IMR-90 (cell line): ENCODE measurements at regions not wholly inside any gene's neighbourhood (a gene's known extent, or its start where the extent isn't known, plus 50 kb on each side); places are given as distances from the start of the nearest gene placed in this dataset.

Source experiments
- ATAC-seq: fragments of 200-7000 bp; cut with Tn5 transposase; 2 replicates; pipeline ENCODE4 v1.9.1; 2020; ENCODE audit warnings: low read depth, mild to moderate bottlenecking, moderate library complexity
- BruUV-seq: library from RNA; stranded (reverse); fragments of 400-500 nt; replicated peaks from 2 replicates; lab custom pipeline; 2021; lab: Mats Ljungman, UMichigan
- CTCF ChIA-PET: fragments of 300-600 bp; formaldehyde crosslinking; extraction: SDS; loops from one replicate; lab custom pipeline; 2021; ENCODE audit warnings: antibody characterized with exemption; lab: Yijun Ruan, JAX
- POLR2A ChIA-PET: fragments of 300-600 bp; sonication (Branson Sonifier 250); formaldehyde crosslinking; loops from one replicate; lab custom pipeline; 2022; ENCODE audit warnings: antibody characterized with exemption; ENCODE audit not compliant: unreplicated experiment; lab: Charles Lee
- DNase-seq: peaks from one replicate; pipeline ENCODE4 v3.0.0; 2013
- H2AFZ ChIP-seq: replicated peaks from 2 replicates; pipeline ENCODE3; 2013; ENCODE audit warnings: low read length, mild to moderate bottlenecking; ENCODE audit not compliant: poor library complexity
- H2AK5ac ChIP-seq: 2 replicates; pipeline ENCODE4 v1.6.1; 2013; ENCODE audit warnings: low read depth, low read length, inconsistent platforms
- H2AK9ac ChIP-seq: replicated peaks from 2 replicates; pipeline ENCODE3; 2013; ENCODE audit warnings: mild to moderate bottlenecking, low read depth, low read length, moderate library complexity; ENCODE audit not compliant: poor library complexity
- H2BK120ac ChIP-seq: 2 replicates; pipeline ENCODE4 v1.6.1; 2013; ENCODE audit warnings: low read depth, low read length, inconsistent platforms
- H2BK15ac ChIP-seq: 3 replicates; pipeline ENCODE4 v1.6.1; 2013; ENCODE audit warnings: low read depth, low read length, inconsistent platforms
- H2BK20ac ChIP-seq: 2 replicates; pipeline ENCODE4 v1.6.1; 2013; ENCODE audit warnings: low read depth, mild to moderate bottlenecking, inconsistent platforms, low read length, moderate library complexity
- H2BK5ac ChIP-seq: 2 replicates; pipeline ENCODE4 v1.6.1; 2013; ENCODE audit warnings: mild to moderate bottlenecking, low read depth, low read length, inconsistent platforms; ENCODE audit not compliant: poor library complexity, severe bottlenecking
- H3K14ac ChIP-seq: replicated peaks from 2 replicates; pipeline ENCODE4 v1.6.1; 2013; ENCODE audit warnings: low read depth, low read length, inconsistent platforms
- H3K18ac ChIP-seq: 2 replicates; pipeline ENCODE4 v1.6.1; 2013; ENCODE audit warnings: low read depth, low read length, control low read depth
- H3K23ac ChIP-seq: 2 replicates; pipeline ENCODE4 v1.6.1; 2013; ENCODE audit warnings: low read depth, low read length, inconsistent platforms
- H3K27ac ChIP-seq: 2 replicates; pipeline ENCODE4 v1.5.1; 2013; ENCODE audit warnings: mild to moderate bottlenecking, control low read depth, low read length; ENCODE audit not compliant: insufficient read depth
- H3K27me3 ChIP-seq: 2 replicates; pipeline ENCODE4 v1.6.1; 2013; ENCODE audit warnings: low read length; ENCODE audit not compliant: control insufficient read depth, insufficient read depth
- H3K36me3 ChIP-seq: 2 replicates; pipeline ENCODE4 v1.6.1; 2013; ENCODE audit warnings: low read length, mixed read lengths; ENCODE audit not compliant: control insufficient read depth, insufficient read depth
- H3K4ac ChIP-seq: 2 replicates; pipeline ENCODE4 v1.6.1; 2013; ENCODE audit warnings: low read depth, low read length, inconsistent platforms
- H3K4me1 ChIP-seq: 2 replicates; pipeline ENCODE4 v1.6.1; 2013; ENCODE audit warnings: low read length, mixed read lengths; ENCODE audit not compliant: control insufficient read depth, insufficient read depth
- H3K4me2 ChIP-seq: 2 replicates; pipeline ENCODE4 v1.6.1; 2013; ENCODE audit warnings: low read depth, mild to moderate bottlenecking, control low read depth, low read length, moderate library complexity
- H3K4me3 ChIP-seq: 2 replicates; pipeline ENCODE4 v1.5.1; 2013; ENCODE audit warnings: low read depth, mild to moderate bottlenecking, control low read depth, low read length, moderate library complexity; ENCODE audit not compliant: insufficient read depth
- H3K56ac ChIP-seq: 2 replicates; pipeline ENCODE4 v1.6.1; 2013; ENCODE audit warnings: low read length, inconsistent platforms; ENCODE audit not compliant: insufficient read depth; ENCODE audit errors: extremely low read depth
- H3K79me1 ChIP-seq, 2 experiments: 2 replicates each; pipeline ENCODE4 v1.6.1; 2013; ENCODE audit warnings: low read length in 2 of 2, inconsistent platforms in 1 of 2, low read depth in 1 of 2
- H3K9ac ChIP-seq: 2 replicates; pipeline ENCODE4 v1.6.1; 2013; ENCODE audit warnings: low read depth, low read length, control low read depth
- H3K9me1 ChIP-seq: 2 replicates; pipeline ENCODE4 v1.6.1; 2013; ENCODE audit warnings: low read length, inconsistent platforms; ENCODE audit not compliant: insufficient read depth
- H3K9me3 ChIP-seq: 2 replicates; pipeline ENCODE4 v1.6.1; 2013; ENCODE audit warnings: low read length; ENCODE audit not compliant: control insufficient read depth, insufficient read depth
- H4K20me1 ChIP-seq: 2 replicates; pipeline ENCODE4 v1.6.1; 2013; ENCODE audit warnings: low read length, inconsistent platforms; ENCODE audit not compliant: insufficient read depth
- H4K5ac ChIP-seq: 2 replicates; pipeline ENCODE4 v1.6.1; 2013; ENCODE audit warnings: mild to moderate bottlenecking, low read depth, low read length, control low read depth
- H4K8ac ChIP-seq, 2 experiments: 2 replicates each; pipeline ENCODE4 v1.6.1; 2013; ENCODE audit warnings: low read depth in 2 of 2, low read length in 2 of 2, control low read depth in 1 of 2, inconsistent platforms in 1 of 2
- H4K91ac ChIP-seq: 2 replicates; pipeline ENCODE4 v1.6.1; 2013; ENCODE audit warnings: low read depth, low read length, inconsistent platforms; ENCODE audit not compliant: insufficient read depth
- BHLHE40 ChIP-seq: fragments of 150-350 bp; IDR thresholded peaks from 2 replicates; pipeline ENCODE4 v1.6.1; 2016; ENCODE audit warnings: mild to moderate bottlenecking, low read depth, low read length
- CEBPB ChIP-seq: IDR thresholded peaks from 2 replicates; pipeline ENCODE4 v1.6.1; 2012; ENCODE audit warnings: low read depth, low read length, improper control_type of control experiment
- CHD1 ChIP-seq: IDR thresholded peaks from 2 replicates; pipeline ENCODE4 v1.6.1; 2012; ENCODE audit warnings: low read depth, low read length, improper control_type of control experiment
- ELK1 ChIP-seq: fragments of 150-350 bp; IDR thresholded peaks from 2 replicates; pipeline ENCODE4 v1.6.1; 2016; ENCODE audit warnings: low read depth, mild to moderate bottlenecking, low read length, moderate library complexity, borderline replicate concordance
- FOS ChIP-seq: fragments of 150-350 bp; IDR thresholded peaks from 2 replicates; pipeline ENCODE4 v1.6.1; 2016; ENCODE audit warnings: low read depth, low read length
- MAFK ChIP-seq: IDR thresholded peaks from 2 replicates; pipeline ENCODE4 v1.6.1; 2012; ENCODE audit warnings: low read depth, low read length, improper control_type of control experiment
- MAZ ChIP-seq: IDR thresholded peaks from 2 replicates; pipeline ENCODE4 v1.6.1; 2012; ENCODE audit warnings: low read depth, mild to moderate bottlenecking, low read length, improper control_type of control experiment, moderate library complexity, borderline replicate concordance
- MXI1 ChIP-seq: IDR thresholded peaks from 2 replicates; pipeline ENCODE4 v1.6.1; 2012; ENCODE audit warnings: low read depth, mild to moderate bottlenecking, low read length, moderate library complexity, borderline replicate concordance
- NFE2L2 ChIP-seq: fragments of 150-350 bp; IDR thresholded peaks from 2 replicates; pipeline ENCODE4 v1.6.1; 2016; ENCODE audit warnings: low read depth, mild to moderate bottlenecking, low read length
- POLR2A ChIP-seq: IDR thresholded peaks from 2 replicates; pipeline ENCODE4 v1.6.1; 2012; ENCODE audit warnings: mild to moderate bottlenecking, low read depth, low read length
- RAD21 ChIP-seq: IDR thresholded peaks from 2 replicates; pipeline ENCODE4 v1.6.1; 2012; ENCODE audit warnings: low read length, improper control_type of control experiment
- RCOR1 ChIP-seq: IDR thresholded peaks from 2 replicates; pipeline ENCODE4 v1.6.1; 2012; ENCODE audit warnings: mild to moderate bottlenecking, low read length, improper control_type of control experiment; ENCODE audit not compliant: insufficient replicate concordance
- RFX5 ChIP-seq: IDR thresholded peaks from 2 replicates; pipeline ENCODE4 v1.8.0; 2012; ENCODE audit warnings: low read depth, mild to moderate bottlenecking, low read length, moderate library complexity
- SMC3 ChIP-seq: fragments of 150-350 bp; IDR thresholded peaks from 2 replicates; pipeline ENCODE4 v1.6.1; 2016; ENCODE audit warnings: low read depth, mild to moderate bottlenecking, antibody characterized with exemption, low read length, moderate library complexity
- USF2 ChIP-seq: fragments of 150-350 bp; IDR thresholded peaks from 2 replicates; pipeline ENCODE4 v1.6.1; 2017; ENCODE audit warnings: mild to moderate bottlenecking, antibody characterized with exemption, low read length, low read depth
- WGBS, 2 experiments: methylation state at CpG; one replicate each; pipeline versions ENCODE4 v1.1.5 to v1.1.7; 2013; ENCODE audit warnings: missing lambda C conversion rate in 2 of 2; ENCODE audit not compliant: insufficient read length in 1 of 2; ENCODE audit errors: extremely low coverage in 2 of 2; 5-methylcytosine and 5-hydroxymethylcytosine counted together
- dilution Hi-C: fragments of 300-500 bp; cut with HindIII; formaldehyde crosslinking; loops from one replicate; pipeline ENCODE4 v1.14.3; 2018; ENCODE audit warnings: low sequenced_read_pairs; ENCODE audit not compliant: unreplicated experiment
- in situ Hi-C: fragments of 300-500 bp; cut with MboI; formaldehyde crosslinking; loops from 3 replicates; pipeline ENCODE4 v1.14.3; 2019; ENCODE audit warnings: low sequenced_read_pairs, inconsistent platforms, mixed read lengths
- intact Hi-C: fragments of 100-400 bp; cut with micrococcal nuclease; formaldehyde crosslinking; loops from 2 replicates; pipeline ENCODE4 v1.10.0; 2022
- TF ChIP-seq, protein P1 (sequence below): conservative IDR thresholded peaks from 2 replicates; pipeline ENCODE4 v1.5.1; 2012; ENCODE audit warnings: mild to moderate bottlenecking, low read depth, low read length, improper control_type of control experiment

- no CpG with 5 or more reads among the region's 6 CpGs for WGBS, 2 experiments
- H2AK5ac ChIP-seq = no peak overlapping the region
Measured at GRCh38 chr22:40114411-40114810, 63.3 kb upstream of the TNRC6B start.

More at GRCh38 chr22:40114411-40114810, 63.3 kb upstream of the TNRC6B start:
- H4K20me1 ChIP-seq = peaks cover 2% of the 10 kb centered on the region
- no peaks in the 10 kb centered on the region for H3K36me3 ChIP-seq
- no peak overlapping the region for H3K27ac ChIP-seq
- ChIA-PET CTCF (no interaction called here), POLR2A (no interaction called here)
- H3K27me3 ChIP-seq = no peaks in the 10 kb centered on the region; the same call in 1 of the 2 replicates
- H2BK120ac ChIP-seq = no peak overlapping the region
- no peak overlapping the region for H2BK5ac ChIP-seq
- no peak overlapping the region for H2AK9ac ChIP-seq
- H2BK15ac ChIP-seq = no peak overlapping the region
- no peak overlapping the region for H4K8ac ChIP-seq
- no peak overlapping the region for H3K14ac ChIP-seq
- peaks cover 0 to 8% of the 10 kb centered on the region in 2 experiments; a peak in 1 of 4 replicates for H3K79me1 ChIP-seq
- no TSS peak for BruUV-seq
- peaks cover 3% of the 10 kb centered on the region; the same call in 1 of the 2 replicates for H3K9me1 ChIP-seq
- H3K9me3 ChIP-seq = no peaks in the 10 kb centered on the region
- dilution Hi-C loops = no loop called here
- no peak overlapping the region for H3K4ac ChIP-seq
- no peak overlapping the region for H3K9ac ChIP-seq
- in situ Hi-C loops = no loop called here
- ATAC-seq (no peak), DNase-seq (no peak)
- no peak overlapping the region for H3K23ac ChIP-seq
- H4K91ac ChIP-seq = no peak overlapping the region
- no peak for TF ChIP-seq CEBPB
- TF ChIP-seq MXI1 = no peak
- no peak for TF ChIP-seq RFX5
- TF ChIP-seq POLR2A = no peak
- no peak for TF ChIP-seq RCOR1
- TF ChIP-seq, protein P1, sequence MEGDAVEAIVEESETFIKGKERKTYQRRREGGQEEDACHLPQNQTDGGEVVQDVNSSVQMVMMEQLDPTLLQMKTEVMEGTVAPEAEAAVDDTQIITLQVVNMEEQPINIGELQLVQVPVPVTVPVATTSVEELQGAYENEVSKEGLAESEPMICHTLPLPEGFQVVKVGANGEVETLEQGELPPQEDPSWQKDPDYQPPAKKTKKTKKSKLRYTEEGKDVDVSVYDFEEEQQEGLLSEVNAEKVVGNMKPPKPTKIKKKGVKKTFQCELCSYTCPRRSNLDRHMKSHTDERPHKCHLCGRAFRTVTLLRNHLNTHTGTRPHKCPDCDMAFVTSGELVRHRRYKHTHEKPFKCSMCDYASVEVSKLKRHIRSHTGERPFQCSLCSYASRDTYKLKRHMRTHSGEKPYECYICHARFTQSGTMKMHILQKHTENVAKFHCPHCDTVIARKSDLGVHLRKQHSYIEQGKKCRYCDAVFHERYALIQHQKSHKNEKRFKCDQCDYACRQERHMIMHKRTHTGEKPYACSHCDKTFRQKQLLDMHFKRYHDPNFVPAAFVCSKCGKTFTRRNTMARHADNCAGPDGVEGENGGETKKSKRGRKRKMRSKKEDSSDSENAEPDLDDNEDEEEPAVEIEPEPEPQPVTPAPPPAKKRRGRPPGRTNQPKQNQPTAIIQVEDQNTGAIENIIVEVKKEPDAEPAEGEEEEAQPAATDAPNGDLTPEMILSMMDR = no peak
- TF ChIP-seq CHD1 = no peak
- TF ChIP-seq SMC3 = no peak
- no peak for TF ChIP-seq ELK1
- no peak for TF ChIP-seq FOS
- TF ChIP-seq MAZ = no peak
- TF ChIP-seq USF2 = no peak
- no peak for TF ChIP-seq RAD21
- TF ChIP-seq MAFK = no peak
- no peak for TF ChIP-seq BHLHE40
- no peak for TF ChIP-seq NFE2L2
- H3K4me3 ChIP-seq = no peak overlapping the region
- no peak overlapping the region for H3K4me2 ChIP-seq
- no peak overlapping the region for H3K18ac ChIP-seq
- no peak overlapping the region for H2AFZ ChIP-seq
- intact Hi-C loops = no loop called here
- H3K4me1 ChIP-seq = no peaks in the 10 kb centered on the region
- H2BK20ac ChIP-seq = no peak overlapping the region
- no peak overlapping the region for H4K5ac ChIP-seq
- H3K56ac ChIP-seq = no peak overlapping the region
